Hepatocyte (in vitro differentiated cells): ENCODE measurements at regions not wholly inside any gene's neighbourhood (a gene's known extent, or its start where the extent isn't known, plus 50 kb on each side); places are given as distances from the start of the nearest gene placed in this dataset.
"Not testable (repeated sequence)": the region's sequence is repeated elsewhere in the genome, so short reads cannot be mapped to it uniquely, and the experiment has no call there.

Experiments used
- DNase-seq: peaks from one replicate; pipeline ENCODE4 v3.0.0-alpha.2; 2016; ENCODE audit warnings: low spot score
- H2AFZ ChIP-seq: fragments of 200-600 bp; sonication (generic); 2 replicates; pipeline ENCODE4 v1.6.0; 2016; ENCODE audit warnings: antibody characterized with exemption, mild to moderate bottlenecking
- H3K27ac ChIP-seq: fragments of 200-600 bp; sonication (generic); 2 replicates; pipeline ENCODE4 v1.5.1; 2016; ENCODE audit warnings: mild to moderate bottlenecking
- H3K27me3 ChIP-seq: fragments of 200-600 bp; sonication (generic); 2 replicates; pipeline ENCODE4 v1.6.1; 2016
- H3K36me3 ChIP-seq: fragments of 200-600 bp; sonication (generic); replicated peaks from 2 replicates; pipeline ENCODE4 v1.5.1; 2016; ENCODE audit warnings: low read depth; ENCODE audit not compliant: insufficient read depth
- H3K4me1 ChIP-seq: fragments of 200-600 bp; sonication (generic); 2 replicates; pipeline ENCODE4 v1.5.1; 2016; ENCODE audit warnings: mild to moderate bottlenecking, moderate library complexity; ENCODE audit not compliant: insufficient read depth
- H3K4me2 ChIP-seq: fragments of 200-600 bp; sonication (generic); 2 replicates; pipeline ENCODE4 v1.6.0; 2016
- H3K4me3 ChIP-seq: fragments of 200-600 bp; sonication (generic); 2 replicates; pipeline ENCODE4 v1.5.1; 2016; ENCODE audit warnings: mild to moderate bottlenecking
- H3K79me2 ChIP-seq: fragments of 200-600 bp; sonication (generic); 2 replicates; pipeline ENCODE4 v1.6.0; 2017; ENCODE audit warnings: mild to moderate bottlenecking
- H3K9me2 ChIP-seq: fragments of 200-600 bp; sonication (generic); replicated peaks from 2 replicates; pipeline ENCODE4 v1.6.0; 2017; ENCODE audit warnings: mild to moderate bottlenecking; ENCODE audit not compliant: insufficient read depth
- H3K9me3 ChIP-seq: fragments of 200-600 bp; sonication (generic); 2 replicates; pipeline ENCODE4 v1.5.1; 2016; ENCODE audit warnings: low read depth, mild to moderate bottlenecking
- H4K20me1 ChIP-seq: fragments of 200-600 bp; sonication (generic); 2 replicates; pipeline ENCODE4 v1.6.0; 2016; ENCODE audit warnings: mild to moderate bottlenecking; ENCODE audit not compliant: insufficient read depth, poor library complexity, severe bottlenecking
- CTCF ChIP-seq: fragments of 200-600 bp; sonication (generic); IDR thresholded peaks from 2 replicates; pipeline ENCODE4 v1.5.1; 2016; ENCODE audit warnings: antibody characterized with exemption, mild to moderate bottlenecking; ENCODE audit not compliant: poor library complexity
- EZH2 ChIP-seq: fragments of 200-600 bp; sonication (generic); IDR thresholded peaks from 2 replicates; pipeline ENCODE4 v1.6.1; 2016; ENCODE audit warnings: antibody characterized with exemption, mild to moderate bottlenecking, borderline replicate concordance
- EZH2phosphoT487 ChIP-seq: fragments of 200-600 bp; sonication (generic); IDR thresholded peaks from one replicate; pipeline ENCODE4 v1.6.1; 2018; ENCODE audit warnings: antibody characterized with exemption, mild to moderate bottlenecking, low read depth, moderate library complexity; ENCODE audit not compliant: unreplicated experiment, severe bottlenecking
- WGBS: methylation state at CpG from one replicate; pipeline ENCODE4 v1.1.6; 2016; ENCODE audit warnings: low lambda C conversion rate; ENCODE audit errors: missing lambda C conversion rate; 5-methylcytosine and 5-hydroxymethylcytosine counted together

GRCh38 chr14:27845902-27846301 is 920.7 kb upstream of the FOXG1 start:
- Histone ChIP-seq H3K27ac (no peak overlapping the region), H3K9me3 (no peaks in the 10 kb centered on the region), H3K4me1 (no peaks in the 10 kb centered on the region), H3K4me2 (no peak overlapping the region), H3K79me2 (no peaks in the 10 kb centered on the region), H2AFZ (no peak overlapping the region), H3K36me3 (no peaks in the 10 kb centered on the region), H3K9me2 (no peaks in the 10 kb centered on the region), H3K4me3 (no peak overlapping the region), H3K27me3 (no peaks in the 10 kb centered on the region), H4K20me1 (no peaks in the 10 kb centered on the region)
- WGBS, result 88% methylated on average over 8 of the region's 8 CpGs
- DNase-seq, result no peak
- TF ChIP-seq EZH2 (no peak), CTCF (no peak), EZH2phosphoT487 (no peak)

- not testable (repeated sequence) for H3K27me3 ChIP-seq, H3K36me3 ChIP-seq, H3K27ac ChIP-seq, H3K79me2 ChIP-seq, H3K4me2 ChIP-seq, H3K4me3 ChIP-seq, H3K9me3 ChIP-seq, H2AFZ ChIP-seq, H4K20me1 ChIP-seq, H3K9me2 ChIP-seq, H3K4me1 ChIP-seq, DNase-seq
- WGBS, result 97% methylated on average over 1 of the region's 1 CpG
Observed at GRCh38 chr14:27847480-27847879, 919.1 kb upstream of the FOXG1 start.

GRCh38 chr14:27849193-27849592 is 917.4 kb upstream of the FOXG1 start:
- not testable (repeated sequence) for H3K79me2 ChIP-seq, H3K27me3 ChIP-seq, H3K4me1 ChIP-seq, DNase-seq, H3K9me3 ChIP-seq, H3K27ac ChIP-seq, H2AFZ ChIP-seq, H3K4me2 ChIP-seq, H3K4me3 ChIP-seq, H3K36me3 ChIP-seq, H3K9me2 ChIP-seq, H4K20me1 ChIP-seq

GRCh38 chr14:27862684-27863083 is 903.9 kb upstream of the FOXG1 start:
- no peaks in the 10 kb centered on the region for H3K9me2 ChIP-seq
- WGBS, result 91% methylated on average over 2 of the region's 2 CpGs

More at GRCh38 chr14:27862684-27863083, 903.9 kb upstream of the FOXG1 start:
- H3K27ac ChIP-seq, result no peak overlapping the region
- H3K4me1 ChIP-seq, result no peaks in the 10 kb centered on the region
- no peak overlapping the region for H3K4me2 ChIP-seq
- no peaks in the 10 kb centered on the region for H3K9me3 ChIP-seq
- TF ChIP-seq EZH2phosphoT487 (no peak), CTCF (no peak), EZH2 (no peak)
- no peaks in the 10 kb centered on the region for H3K79me2 ChIP-seq
- no peaks in the 10 kb centered on the region for H3K27me3 ChIP-seq
- H3K36me3 ChIP-seq, result no peaks in the 10 kb centered on the region
- no peaks in the 10 kb centered on the region for H4K20me1 ChIP-seq
- DNase-seq, result no peak
- no peak overlapping the region for H3K4me3 ChIP-seq
- H2AFZ ChIP-seq, result no peak overlapping the region
